Activated T-helper 9 cell treated with anti-CD3 and anti-CD28 coated beads, Interleukin-2, amount 50 U/mL, for 16 hours (primary cell): ENCODE measurements at regions not wholly inside any gene's neighbourhood (a gene's known extent, or its start where the extent isn't known, plus 50 kb on each side); places are given as distances from the start of the nearest gene placed in this dataset.
A peak's percentile ranks its signal among the peaks of the same experiment; 100 is the strongest.
"Not testable (repeated sequence)": the region's sequence is repeated elsewhere in the genome, so short reads cannot be mapped to it uniquely, and the experiment has no call there.

Source experiments
- DNase-seq: peaks from one replicate; pipeline ENCODE4 v3.0.0-alpha.2; 2020; ENCODE audit warnings: low read depth

- no peak for DNase-seq
These were observed 114.8 kb upstream of the XYLT1 start for GRCh38 chr16:17585449-17586074.

GRCh38 chr16:17578981-17579874 lies 108.5 kb upstream of the XYLT1 start:
- DNase-seq = peak; percentile 20

- no peak for DNase-seq
These were observed 103.5 kb upstream of the XYLT1 start for GRCh38 chr16:17574256-17574655.

GRCh38 chr16:17572145-17572544 lies 101.4 kb upstream of the XYLT1 start:
- no peak for DNase-seq

GRCh38 chr16:17571499-17572093 lies 100.8 kb upstream of the XYLT1 start:
- no peak for DNase-seq

GRCh38 chr16:17568239-17568638 lies 97.5 kb upstream of the XYLT1 start:
- DNase-seq = no peak

- no peak for DNase-seq
These were observed 96.7 kb upstream of the XYLT1 start for GRCh38 chr16:17567455-17567854.

GRCh38 chr16:17566656-17567450 lies 96.1 kb upstream of the XYLT1 start:
- no peak for DNase-seq

- no peak for DNase-seq
These were observed 95.3 kb upstream of the XYLT1 start for GRCh38 chr16:17566075-17566474.

- DNase-seq = no peak
These were observed 94.8 kb upstream of the XYLT1 start for GRCh38 chr16:17565605-17566004.

GRCh38 chr16:17564856-17565255 lies 94.1 kb upstream of the XYLT1 start:
- DNase-seq = no peak

- DNase-seq = no peak
These were observed 92.7 kb upstream of the XYLT1 start for GRCh38 chr16:17563323-17564091.

- no peak for DNase-seq
These were observed 90.3 kb upstream of the XYLT1 start for GRCh38 chr16:17561056-17561455.

GRCh38 chr16:17560548-17560947 lies 89.8 kb upstream of the XYLT1 start:
- no peak for DNase-seq

- no peak for DNase-seq
These were observed 88.6 kb upstream of the XYLT1 start for GRCh38 chr16:17559394-17559793.

GRCh38 chr16:17557949-17558348 lies 87.2 kb upstream of the XYLT1 start:
- DNase-seq = no peak

GRCh38 chr16:17557480-17557879 lies 86.7 kb upstream of the XYLT1 start:
- no peak for DNase-seq

- DNase-seq = no peak
These were observed 85.7 kb upstream of the XYLT1 start for GRCh38 chr16:17556276-17557052.

- DNase-seq = no peak
These were observed 84.4 kb upstream of the XYLT1 start for GRCh38 chr16:17555176-17555575.

- no peak for DNase-seq
These were observed 81.6 kb upstream of the XYLT1 start for GRCh38 chr16:17552351-17552750.

GRCh38 chr16:17551682-17552081 lies 80.9 kb upstream of the XYLT1 start:
- DNase-seq = not testable (repeated sequence)
